ENCODE measurements at regions not wholly inside any gene's neighbourhood (a gene's known extent, or its start where the extent isn't known, plus 50 kb on each side); places are given as distances from the start of the nearest gene placed in this dataset.
"Not testable (repeated sequence)": the region's sequence is repeated elsewhere in the genome, so short reads cannot be mapped to it uniquely, and the experiment has no call there.

DNA sequence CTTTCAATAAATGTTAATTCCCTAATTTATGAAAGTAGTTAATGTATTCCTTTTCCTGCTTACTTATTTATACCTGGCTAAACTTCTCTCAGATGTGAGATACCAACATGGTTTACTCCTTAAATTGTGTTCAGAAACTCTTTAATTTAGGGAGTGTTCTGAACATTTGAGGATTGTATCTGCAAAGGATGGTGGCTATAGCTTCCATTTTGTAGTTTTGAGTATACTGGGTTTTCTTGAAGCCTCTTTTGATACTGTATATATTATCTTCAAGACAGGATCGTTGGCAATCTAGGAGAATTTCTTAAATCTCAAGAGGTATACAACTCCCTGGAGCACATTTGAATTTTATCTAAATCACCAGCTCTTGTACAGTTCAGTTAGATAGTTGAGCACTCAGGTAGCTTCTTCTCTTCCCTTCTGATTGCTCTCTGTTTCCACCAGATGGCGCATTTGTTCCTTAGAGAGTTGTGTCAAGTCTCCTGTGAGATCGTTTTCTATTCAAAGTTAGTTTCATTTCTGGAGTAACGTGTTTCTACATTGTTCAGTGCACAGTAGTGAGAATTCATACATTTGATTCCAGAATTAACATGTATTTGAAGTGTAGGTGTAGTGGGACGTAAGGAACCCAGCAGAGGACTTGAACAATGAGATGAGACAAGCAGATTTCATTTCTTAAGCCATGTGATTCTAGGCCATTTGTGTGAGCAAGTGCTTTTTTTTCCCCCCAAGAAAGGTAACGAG lies 63.2 kb upstream of the GARIN1A start:
- not testable (repeated sequence) for DNase-seq (ENCODE audit: low read depth); H3K4me3 ChIP-seq (ENCODE audit: low read depth, low read length)
- TF ChIP-seq, protein P1, sequence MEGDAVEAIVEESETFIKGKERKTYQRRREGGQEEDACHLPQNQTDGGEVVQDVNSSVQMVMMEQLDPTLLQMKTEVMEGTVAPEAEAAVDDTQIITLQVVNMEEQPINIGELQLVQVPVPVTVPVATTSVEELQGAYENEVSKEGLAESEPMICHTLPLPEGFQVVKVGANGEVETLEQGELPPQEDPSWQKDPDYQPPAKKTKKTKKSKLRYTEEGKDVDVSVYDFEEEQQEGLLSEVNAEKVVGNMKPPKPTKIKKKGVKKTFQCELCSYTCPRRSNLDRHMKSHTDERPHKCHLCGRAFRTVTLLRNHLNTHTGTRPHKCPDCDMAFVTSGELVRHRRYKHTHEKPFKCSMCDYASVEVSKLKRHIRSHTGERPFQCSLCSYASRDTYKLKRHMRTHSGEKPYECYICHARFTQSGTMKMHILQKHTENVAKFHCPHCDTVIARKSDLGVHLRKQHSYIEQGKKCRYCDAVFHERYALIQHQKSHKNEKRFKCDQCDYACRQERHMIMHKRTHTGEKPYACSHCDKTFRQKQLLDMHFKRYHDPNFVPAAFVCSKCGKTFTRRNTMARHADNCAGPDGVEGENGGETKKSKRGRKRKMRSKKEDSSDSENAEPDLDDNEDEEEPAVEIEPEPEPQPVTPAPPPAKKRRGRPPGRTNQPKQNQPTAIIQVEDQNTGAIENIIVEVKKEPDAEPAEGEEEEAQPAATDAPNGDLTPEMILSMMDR (IDR thresholded peaks at IDR 0.05; ENCODE audit: low read depth, low read length, missing control alignments) = peak; percentile 32

DNA sequence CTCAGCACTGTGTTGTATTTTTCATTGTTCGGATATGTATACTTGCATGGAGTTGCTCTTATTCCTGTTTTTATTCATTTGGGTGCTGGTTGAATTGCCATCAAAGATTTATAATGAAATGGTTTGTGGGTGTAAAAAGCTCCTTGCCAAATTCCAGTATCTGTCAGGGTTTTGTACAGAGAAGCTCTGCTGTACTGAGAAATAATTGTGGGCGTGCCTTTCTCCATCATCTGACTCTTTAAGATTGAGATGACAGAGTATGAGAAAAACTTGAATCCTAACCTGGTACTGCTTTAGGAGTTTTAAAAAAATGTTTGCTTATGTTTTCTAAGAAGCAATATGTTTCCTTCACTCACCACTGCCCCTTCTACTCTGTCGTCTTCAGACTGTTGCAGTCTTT lies 58.7 kb upstream of the GARIN1A start:
- not testable (repeated sequence) for H3K4me3 ChIP-seq (ENCODE audit: low read depth, low read length); DNase-seq (ENCODE audit: low read depth)

DNA sequence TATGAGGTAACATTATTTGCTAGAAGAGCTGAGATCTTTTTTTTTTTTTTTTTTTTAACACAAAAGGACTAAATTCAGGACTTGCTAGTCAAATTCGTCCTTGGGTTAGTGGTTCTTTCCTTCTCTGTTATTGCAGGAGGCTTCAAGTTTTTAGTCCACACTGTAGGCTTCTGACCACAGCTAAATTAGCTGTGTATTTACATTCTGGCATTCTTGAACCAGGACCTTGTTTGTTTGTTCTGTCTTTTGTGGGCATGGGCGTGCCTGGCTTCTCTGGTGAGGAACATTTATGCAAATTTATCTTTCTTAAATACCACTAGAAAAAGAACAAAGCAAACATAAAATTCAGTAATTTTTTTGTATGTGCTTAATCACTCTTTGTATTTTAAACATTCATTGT lies 57.3 kb upstream of the GARIN1A start:
- DNase-seq (ENCODE audit: low read depth); H3K4me3 ChIP-seq (ENCODE audit: low read depth, low read length): not testable (repeated sequence)

DNA sequence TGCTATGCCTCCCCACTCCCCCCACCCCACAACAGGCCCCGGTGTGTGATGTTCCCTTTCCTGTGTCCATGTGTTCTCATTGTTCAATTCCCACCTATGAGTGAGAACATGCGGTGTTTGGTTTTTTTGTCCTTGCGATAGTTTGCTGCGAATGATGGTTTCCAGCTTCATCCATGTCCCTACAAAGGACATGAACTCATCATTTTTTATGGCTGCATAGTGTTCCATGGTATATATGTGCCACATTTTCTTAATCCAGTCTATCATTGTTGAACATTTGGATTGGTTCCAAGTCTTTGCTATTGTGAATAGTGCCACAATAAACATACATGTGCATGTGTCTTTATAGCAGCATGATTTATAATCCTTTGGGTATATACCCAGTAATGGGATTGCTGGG lies 55.3 kb upstream of the GARIN1A start:
- not testable (repeated sequence) for H3K4me3 ChIP-seq (ENCODE audit: low read depth, low read length); DNase-seq (ENCODE audit: low read depth)

Data from GM12864 (cell line).